ENCODE measurements at regions not wholly inside any gene's neighbourhood (a gene's known extent, or its start where the extent isn't known, plus 50 kb on each side); places are given as distances from the start of the nearest gene placed in this dataset.
"Not testable (repeated sequence)": the region's sequence is repeated elsewhere in the genome, so short reads cannot be mapped to it uniquely, and the experiment has no call there.

GRCh38 chrX:122868631-122869030, 315.4 kb upstream of the GRIA3 start:
- ATAC-seq (no peak), DNase-seq (no peak)
- intact Hi-C loops (cut with micrococcal nuclease): no loop called here

GRCh38 chrX:122869171-122869570, 314.9 kb upstream of the GRIA3 start:
- ATAC-seq: no peak
- no peak for DNase-seq
- intact Hi-C loops (cut with micrococcal nuclease): no loop called here

- intact Hi-C loops (cut with micrococcal nuclease): no loop called here
- no peak for ATAC-seq
- no peak for DNase-seq
Observed at GRCh38 chrX:122878269-122878668, 305.8 kb upstream of the GRIA3 start.

DNA sequence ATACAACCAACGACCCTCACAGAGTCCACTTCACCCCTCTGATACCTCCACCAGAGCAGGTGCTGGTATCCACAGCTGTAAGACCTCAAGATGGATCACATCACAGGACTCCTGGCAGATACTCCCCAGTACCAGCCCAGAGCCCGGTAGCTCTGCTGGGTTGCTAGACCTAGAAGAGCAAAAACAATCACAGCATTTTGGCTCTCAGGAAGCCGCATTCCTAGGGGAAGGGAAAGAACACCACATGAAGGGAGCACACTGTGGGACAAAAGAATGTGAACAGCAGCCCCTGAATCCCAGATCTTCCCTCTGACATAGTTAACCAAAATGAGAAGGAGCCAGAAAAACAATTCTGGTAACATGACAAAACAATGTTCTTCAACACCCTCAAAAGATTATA, 303.1 kb upstream of the GRIA3 start:
- DNase-seq (no peak), ATAC-seq (no peak)
- intact Hi-C loops (cut with micrococcal nuclease): no loop called here

GRCh38 chrX:122890729-122891128, 293.3 kb upstream of the GRIA3 start:
- no peak for DNase-seq
- intact Hi-C loops (cut with micrococcal nuclease): no loop called here
- ATAC-seq: no peak

DNA sequence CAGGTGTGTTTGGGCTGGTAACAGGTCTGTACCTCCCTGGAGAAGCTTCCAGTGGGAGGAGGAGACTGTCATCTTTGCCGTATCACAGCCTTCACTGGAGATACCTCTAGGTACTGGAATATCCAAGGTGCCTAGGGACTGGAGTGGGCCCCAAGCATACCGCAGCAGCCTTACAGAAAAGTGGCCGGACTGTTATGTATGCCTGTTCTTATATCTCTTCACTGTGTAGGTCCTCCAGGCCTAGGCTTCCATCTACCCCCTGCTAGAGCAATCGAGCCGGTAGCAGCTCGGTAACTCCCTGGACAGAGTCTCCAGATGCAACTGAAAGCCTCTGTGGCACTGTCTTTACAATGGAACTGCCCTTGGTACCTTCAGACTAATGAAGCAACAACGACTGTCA, 277.4 kb upstream of the GRIA3 start:
- intact Hi-C loops (cut with micrococcal nuclease): no loop called here
- DNase-seq (no peak), ATAC-seq (no peak)

- no peak for DNase-seq
- intact Hi-C loops (cut with micrococcal nuclease): no loop called here
- no peak for ATAC-seq
Observed at GRCh38 chrX:122907375-122907774, 276.7 kb upstream of the GRIA3 start.

GRCh38 chrX:122910697-122911096, 273.4 kb upstream of the GRIA3 start:
- no peak for ATAC-seq
- intact Hi-C loops (cut with micrococcal nuclease): no loop called here
- DNase-seq: no peak

- no peak for DNase-seq
- no peak for ATAC-seq
- intact Hi-C loops (cut with micrococcal nuclease): no loop called here
Observed at GRCh38 chrX:122913134-122913533, 270.9 kb upstream of the GRIA3 start.

DNA sequence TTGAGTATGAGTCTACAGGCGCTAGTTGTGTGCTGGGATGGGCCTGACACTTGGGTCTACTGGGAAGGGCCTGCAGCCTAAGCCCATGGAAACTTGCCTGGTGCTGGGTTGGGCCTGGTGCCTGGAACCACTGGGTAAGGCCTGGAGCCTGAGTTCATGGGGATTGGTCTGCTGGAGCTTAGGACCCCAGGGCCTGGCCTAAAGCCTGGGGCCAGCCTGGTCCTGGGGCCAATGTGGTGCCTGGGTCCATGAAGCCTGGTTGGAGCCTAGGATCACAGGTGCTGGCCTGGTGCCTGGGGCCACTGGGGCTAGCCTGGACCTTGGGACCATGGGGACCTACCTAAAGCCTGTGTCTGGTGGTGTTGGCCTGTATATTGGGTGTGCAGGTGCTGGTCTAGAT, 270.3 kb upstream of the GRIA3 start:
- ATAC-seq: no peak
- intact Hi-C loops (cut with micrococcal nuclease): no loop called here
- no peak for DNase-seq

- ATAC-seq: no peak
- intact Hi-C loops (cut with micrococcal nuclease): no loop called here
- no peak for DNase-seq
Observed at GRCh38 chrX:122914256-122914655, 269.8 kb upstream of the GRIA3 start.

- intact Hi-C loops (cut with micrococcal nuclease): no loop called here
- no peak for DNase-seq
- ATAC-seq: no peak
Observed at GRCh38 chrX:122934131-122934530, 249.9 kb upstream of the GRIA3 start.

DNA sequence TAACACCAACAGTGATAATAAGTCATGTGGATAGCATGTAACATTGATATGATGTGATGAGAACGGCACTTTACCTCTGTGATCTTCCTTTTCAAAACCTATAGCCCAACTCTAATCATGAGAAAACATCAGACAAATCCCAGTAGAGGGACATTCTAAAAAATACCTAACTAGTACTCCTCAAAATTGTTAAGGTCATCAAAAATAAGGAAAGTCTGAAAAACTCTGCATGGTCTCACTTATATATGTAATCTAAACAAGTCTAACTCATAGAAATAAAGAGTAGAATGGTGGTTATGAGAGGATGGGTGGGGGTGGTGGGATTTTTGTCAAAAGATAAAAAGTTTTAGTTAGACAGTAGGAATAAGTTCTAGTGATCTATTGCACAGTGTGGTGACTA, 243.9 kb upstream of the GRIA3 start:
- intact Hi-C loops (cut with micrococcal nuclease): no loop called here
- ATAC-seq: no peak
- no peak for DNase-seq

GRCh38 chrX:122941806-122942205, 242.3 kb upstream of the GRIA3 start:
- intact Hi-C loops (cut with micrococcal nuclease): no loop called here
- ATAC-seq (no peak), DNase-seq (no peak)

DNA sequence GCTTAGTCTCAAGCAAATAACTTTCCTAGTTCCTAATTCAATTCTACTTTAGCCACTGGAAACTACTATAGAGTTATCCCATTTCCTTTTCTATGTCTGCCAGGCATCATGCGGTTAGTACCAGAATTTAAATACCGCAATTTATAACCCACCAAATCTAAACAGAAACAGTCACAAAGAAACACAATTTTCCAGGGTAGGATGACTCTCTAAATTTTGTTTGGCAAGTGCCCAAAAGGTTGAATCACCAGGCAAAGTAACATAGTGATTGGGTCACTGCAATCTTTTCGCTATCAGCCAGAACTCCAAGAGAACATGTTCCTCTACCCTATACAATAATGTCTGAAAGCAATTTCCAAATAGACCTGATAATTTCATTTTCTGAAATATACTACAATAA, 240.2 kb upstream of the GRIA3 start:
- ATAC-seq: no peak
- no peak for DNase-seq
- intact Hi-C loops (cut with micrococcal nuclease): no loop called here

GRCh38 chrX:122945328-122945727, 238.8 kb upstream of the GRIA3 start:
- intact Hi-C loops (cut with micrococcal nuclease): no loop called here
- DNase-seq (no peak), ATAC-seq (no peak)

GRCh38 chrX:122972604-122973003, 211.5 kb upstream of the GRIA3 start:
- ATAC-seq: no peak
- no peak for DNase-seq
- intact Hi-C loops (cut with micrococcal nuclease): no loop called here

- intact Hi-C loops (cut with micrococcal nuclease): no loop called here
Observed at GRCh38 chrX:122982521-122982920, 201.6 kb upstream of the GRIA3 start.

DNA sequence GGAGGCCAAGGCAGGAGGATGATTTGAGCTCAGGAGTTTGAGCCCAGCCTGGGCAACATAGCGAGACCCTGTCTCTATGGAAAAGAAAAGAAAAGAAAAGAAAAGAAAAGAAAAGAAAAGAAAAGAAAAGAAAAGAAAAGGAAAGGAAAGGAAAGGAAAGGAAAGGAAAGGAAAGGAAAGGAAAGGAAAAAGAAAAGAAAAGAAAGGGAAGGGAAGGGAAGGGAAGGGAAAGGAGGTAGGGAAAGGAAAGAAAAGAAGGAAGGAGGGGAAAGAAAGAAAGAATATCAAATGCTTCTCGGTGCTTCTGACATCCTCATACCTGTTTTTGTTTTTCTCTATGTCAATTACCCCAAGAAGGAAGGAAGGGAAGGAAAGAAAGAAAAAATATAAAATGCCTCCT, 181.2 kb upstream of the GRIA3 start:
- intact Hi-C loops (cut with micrococcal nuclease); DNase-seq; ATAC-seq: not testable (repeated sequence)

More at GRCh38 chrX:122982521-122982920, 201.6 kb upstream of the GRIA3 start:
- DNase-seq (no peak), ATAC-seq (no peak)

DNA sequence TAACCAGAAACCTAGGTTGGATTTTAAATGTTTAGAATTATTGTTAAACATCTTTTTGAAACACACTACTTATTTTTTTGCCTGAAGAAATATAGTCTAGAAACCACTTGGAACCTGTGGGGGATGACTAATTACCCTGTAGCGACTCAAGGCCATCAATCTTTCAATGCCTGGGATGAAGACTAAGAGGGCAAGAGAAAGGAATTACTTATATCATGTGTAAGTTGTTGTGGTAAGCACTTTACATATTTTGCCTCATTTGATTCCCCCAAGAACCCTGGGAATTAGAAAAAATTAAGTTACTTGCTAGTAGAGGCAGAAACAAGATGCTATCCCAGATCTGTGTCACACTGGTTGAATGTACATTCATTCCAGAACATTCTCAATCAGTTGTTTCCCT, 170.9 kb upstream of the GRIA3 start:
- no peak for DNase-seq
- intact Hi-C loops (cut with micrococcal nuclease): no loop called here
- ATAC-seq: no peak

GRCh38 chrX:123036401-123036800, 147.7 kb upstream of the GRIA3 start:
- DNase-seq (no peak), ATAC-seq (no peak)
- intact Hi-C loops (cut with micrococcal nuclease): no loop called here

DNA sequence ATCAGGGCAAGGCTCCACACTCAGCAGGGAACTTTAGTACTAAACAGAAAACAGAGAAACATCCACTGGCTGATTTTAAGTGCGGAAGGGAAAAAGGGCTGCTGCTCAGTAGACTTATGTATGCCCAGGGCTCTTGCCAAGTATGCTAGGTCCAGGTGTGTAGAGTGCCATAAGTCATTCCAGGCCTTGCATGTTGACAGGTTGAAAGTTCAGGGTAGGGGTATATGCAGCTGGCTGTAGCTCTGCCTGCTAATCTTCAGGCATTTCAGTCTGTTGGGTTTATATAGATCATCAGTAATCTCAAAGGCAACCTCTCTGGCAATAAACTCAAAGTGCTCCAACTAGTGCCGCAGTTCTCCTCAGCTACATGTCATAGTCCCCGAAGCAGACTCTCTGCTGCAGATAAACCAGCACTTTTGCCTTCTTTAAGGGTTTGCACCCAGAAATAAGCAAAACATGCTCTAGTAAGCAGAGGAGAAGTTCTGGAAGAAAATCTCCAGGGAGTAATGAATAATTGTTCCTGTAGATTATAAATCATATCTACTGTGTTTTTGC, 134.9 kb upstream of the GRIA3 start:
- intact Hi-C loops (cut with micrococcal nuclease): no loop called here
- DNase-seq (no peak), ATAC-seq (no peak)

Measured in left ventricle myocardium superior (tissue), 1 donor.